DND-41 (cell line): ENCODE measurements at regions not wholly inside any gene's neighbourhood (a gene's known extent, or its start where the extent isn't known, plus 50 kb on each side); places are given as distances from the start of the nearest gene placed in this dataset.
"Not testable (repeated sequence)": the region's sequence is repeated elsewhere in the genome, so short reads cannot be mapped to it uniquely, and the experiment has no call there.

Experiments
- ATAC-seq: fragments of 200-7000 bp; cut with Tn5 transposase; 3 replicates; pipeline ENCODE4 v1.9.1; 2021; ENCODE audit warnings: low read depth; ENCODE audit not compliant: insufficient read depth
- DNase-seq: peaks from one replicate; pipeline ENCODE4 v3.0.0-alpha.2; 2020
- H2AFZ ChIP-seq: 2 replicates; pipeline ENCODE4 v1.6.0; 2012; ENCODE audit warnings: low read depth, low read length
- H3K27ac ChIP-seq: 2 replicates; pipeline ENCODE4 v1.5.1; 2012; ENCODE audit warnings: low read length, inconsistent platforms
- H3K27me3 ChIP-seq: fragments of 200-600 bp; sonication (generic); 2 replicates; pipeline ENCODE4 v1.6.0; 2012; ENCODE audit warnings: low read length, mild to moderate bottlenecking, inconsistent platforms; ENCODE audit not compliant: insufficient read depth, poor library complexity
- H3K36me3 ChIP-seq: 2 replicates; pipeline ENCODE4 v1.5.1; 2012; ENCODE audit warnings: low read length, inconsistent platforms; ENCODE audit not compliant: insufficient read depth
- H3K4me1 ChIP-seq: 2 replicates; pipeline ENCODE4 v1.5.1; 2012; ENCODE audit warnings: mild to moderate bottlenecking, low read length; ENCODE audit not compliant: insufficient read depth
- H3K4me2 ChIP-seq: 2 replicates; pipeline ENCODE4 v1.6.0; 2012; ENCODE audit warnings: mild to moderate bottlenecking, moderate library complexity, low read length, inconsistent platforms; ENCODE audit not compliant: insufficient read depth
- H3K4me3 ChIP-seq, 2 experiments: fragments of 200-600 bp in 1 of 2; shearing (Covaris generic) in 1 of 2; 2 replicates each; pipeline ENCODE4 v1.5.1; 2012 to 2016; ENCODE audit warnings: inconsistent platforms in 2 of 2, low read length in 2 of 2, mild to moderate bottlenecking in 2 of 2, low read depth in 1 of 2, moderate library complexity in 1 of 2
- H3K79me2 ChIP-seq: 2 replicates; pipeline ENCODE4 v1.6.0; 2012; ENCODE audit warnings: low read length, inconsistent platforms; ENCODE audit not compliant: insufficient read depth
- H3K9ac ChIP-seq: 2 replicates; pipeline ENCODE4 v1.6.0; 2012; ENCODE audit warnings: low read depth, mild to moderate bottlenecking, inconsistent platforms, low read length, moderate library complexity
- H3K9me3 ChIP-seq: 2 replicates; pipeline ENCODE4 v1.5.1; 2012; ENCODE audit warnings: low read length, moderate library complexity, mild to moderate bottlenecking, inconsistent platforms; ENCODE audit not compliant: insufficient read depth, severe bottlenecking
- H4K20me1 ChIP-seq: 2 replicates; pipeline ENCODE4 v1.6.0; 2012; ENCODE audit warnings: low read length; ENCODE audit not compliant: insufficient read depth
- EZH2 ChIP-seq: IDR thresholded peaks from 3 replicates; pipeline ENCODE4 v1.6.1; 2012; ENCODE audit warnings: borderline replicate concordance, low read depth, mild to moderate bottlenecking, moderate library complexity, low read length, inconsistent platforms; ENCODE audit not compliant: severe bottlenecking
- TF ChIP-seq, protein P1 (sequence below): IDR thresholded peaks from 2 replicates; pipeline ENCODE4 v1.5.1; 2012; ENCODE audit warnings: borderline replicate concordance, low read length, moderate library complexity, mild to moderate bottlenecking; ENCODE audit not compliant: poor library complexity, severe bottlenecking; ENCODE audit errors: extremely low read depth

DNA sequence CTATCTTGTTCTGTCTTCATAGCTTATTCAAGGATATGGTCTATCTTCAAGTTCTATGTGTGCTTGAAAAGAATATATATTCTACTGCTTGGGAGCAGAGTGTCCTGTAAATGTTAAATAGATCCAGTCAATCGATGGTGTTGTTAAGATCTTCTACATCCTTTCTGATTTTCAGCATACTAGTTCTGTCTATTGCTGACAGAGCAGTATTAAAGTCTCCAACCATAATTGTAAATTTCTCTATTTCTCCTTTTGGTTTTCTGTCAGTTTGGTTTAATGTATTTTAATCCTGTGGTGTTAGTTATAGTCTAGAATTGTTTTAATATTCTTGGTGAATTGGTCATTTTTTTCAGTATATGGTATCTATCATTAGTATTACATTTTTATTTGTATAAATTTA is 124.0 kb upstream of the COX7C start:
- ATAC-seq = no peak
- H4K20me1 ChIP-seq = no peaks in the 10 kb centered on the region

GRCh38 chr5:86500947-86501346 is 116.8 kb upstream of the COX7C start:
- Histone ChIP-seq H3K4me1 (no peaks in the 10 kb centered on the region), H3K79me2 (no peaks in the 10 kb centered on the region), H3K4me2 (no peak overlapping the region), H3K9ac (no peak overlapping the region), H3K36me3 (no peaks in the 10 kb centered on the region), H3K9me3 (no peaks in the 10 kb centered on the region), H3K4me3 (no peak overlapping the region), H3K27ac (no peak overlapping the region), H2AFZ (no peak overlapping the region), H3K27me3 (no peaks in the 10 kb centered on the region), H4K20me1 (no peaks in the 10 kb centered on the region)
- TF ChIP-seq, protein P1, sequence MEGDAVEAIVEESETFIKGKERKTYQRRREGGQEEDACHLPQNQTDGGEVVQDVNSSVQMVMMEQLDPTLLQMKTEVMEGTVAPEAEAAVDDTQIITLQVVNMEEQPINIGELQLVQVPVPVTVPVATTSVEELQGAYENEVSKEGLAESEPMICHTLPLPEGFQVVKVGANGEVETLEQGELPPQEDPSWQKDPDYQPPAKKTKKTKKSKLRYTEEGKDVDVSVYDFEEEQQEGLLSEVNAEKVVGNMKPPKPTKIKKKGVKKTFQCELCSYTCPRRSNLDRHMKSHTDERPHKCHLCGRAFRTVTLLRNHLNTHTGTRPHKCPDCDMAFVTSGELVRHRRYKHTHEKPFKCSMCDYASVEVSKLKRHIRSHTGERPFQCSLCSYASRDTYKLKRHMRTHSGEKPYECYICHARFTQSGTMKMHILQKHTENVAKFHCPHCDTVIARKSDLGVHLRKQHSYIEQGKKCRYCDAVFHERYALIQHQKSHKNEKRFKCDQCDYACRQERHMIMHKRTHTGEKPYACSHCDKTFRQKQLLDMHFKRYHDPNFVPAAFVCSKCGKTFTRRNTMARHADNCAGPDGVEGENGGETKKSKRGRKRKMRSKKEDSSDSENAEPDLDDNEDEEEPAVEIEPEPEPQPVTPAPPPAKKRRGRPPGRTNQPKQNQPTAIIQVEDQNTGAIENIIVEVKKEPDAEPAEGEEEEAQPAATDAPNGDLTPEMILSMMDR = no peak
- TF ChIP-seq EZH2 = no peak
- DNase-seq (no peak), ATAC-seq (no peak)

More for the DNA sequence above, 124.0 kb upstream of the COX7C start:
- H3K9ac ChIP-seq = no peak overlapping the region
- H3K79me2 ChIP-seq = no peaks in the 10 kb centered on the region
- no peak overlapping the region for H3K4me2 ChIP-seq
- H3K36me3 ChIP-seq = no peaks in the 10 kb centered on the region
- no peak overlapping the region for H3K4me3 ChIP-seq
- H3K27me3 ChIP-seq = no peaks in the 10 kb centered on the region
- TF ChIP-seq EZH2 = no peak
- H3K27ac ChIP-seq = no peak overlapping the region
- H3K4me1 ChIP-seq = no peaks in the 10 kb centered on the region
- H2AFZ ChIP-seq = no peak overlapping the region
- DNase-seq = no peak
- H3K9me3 ChIP-seq = no peaks in the 10 kb centered on the region

DNA sequence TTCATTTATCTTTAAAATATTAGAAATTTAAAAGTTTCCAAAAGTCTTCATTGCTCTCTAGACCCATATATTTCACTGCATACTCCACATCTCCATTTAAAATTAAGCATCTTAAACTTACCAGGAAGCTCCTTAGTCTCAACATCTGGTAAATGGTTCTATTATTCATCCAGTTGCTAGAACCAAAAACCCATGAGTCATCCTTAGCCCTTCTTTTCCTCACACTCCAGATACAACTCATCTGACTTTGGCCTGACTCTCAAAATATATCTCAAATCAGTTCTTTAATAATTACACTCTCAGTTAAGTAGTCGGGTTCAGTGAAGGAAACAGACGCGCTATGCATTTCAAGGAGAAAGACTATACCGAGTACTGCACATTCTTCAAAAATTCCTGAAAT is 110.2 kb upstream of the COX7C start:
- no peaks in the 10 kb centered on the region for H3K36me3 ChIP-seq
- no peak for ATAC-seq
- H3K79me2 ChIP-seq = no peaks in the 10 kb centered on the region
- DNase-seq = no peak
- no peak for TF ChIP-seq EZH2
- TF ChIP-seq, protein P1 = no peak
- no peak overlapping the region for H2AFZ ChIP-seq
- H3K27me3 ChIP-seq = no peaks in the 10 kb centered on the region
- no peak overlapping the region for H3K9ac ChIP-seq
- H3K27ac ChIP-seq = no peak overlapping the region
- H3K4me1 ChIP-seq = no peaks in the 10 kb centered on the region
- no peaks in the 10 kb centered on the region for H3K9me3 ChIP-seq
- no peaks in the 10 kb centered on the region for H4K20me1 ChIP-seq
- no peak overlapping the region for H3K4me3 ChIP-seq
- no peak overlapping the region for H3K4me2 ChIP-seq

- not testable (repeated sequence) for H2AFZ ChIP-seq, H3K9me3 ChIP-seq, H3K36me3 ChIP-seq, H3K79me2 ChIP-seq, H4K20me1 ChIP-seq, H3K27me3 ChIP-seq, DNase-seq, H3K4me2 ChIP-seq, ATAC-seq, H3K4me1 ChIP-seq, H3K4me3 ChIP-seq, H3K27ac ChIP-seq, H3K9ac ChIP-seq
Observed at GRCh38 chr5:86510330-86510915, 107.3 kb upstream of the COX7C start.
